AG04449 (cell line): ENCODE measurements at regions not wholly inside any gene's neighbourhood (a gene's known extent, or its start where the extent isn't known, plus 50 kb on each side); places are given as distances from the start of the nearest gene placed in this dataset.

ENCODE experiments used
- CTCF ChIA-PET: fragments of 350-600 bp; formaldehyde crosslinking; extraction: SDS; loops from one replicate; lab custom pipeline; 2021; ENCODE audit warnings: antibody characterized with exemption; lab: Yijun Ruan, JAX
- POLR2A ChIA-PET: fragments of 400-600, 350-600 bp; formaldehyde crosslinking; extraction: SDS; loops from one replicate; lab custom pipeline; 2020; ENCODE audit warnings: antibody characterized with exemption, inconsistent platforms; lab: Yijun Ruan, JAX
- DNase-seq: peaks from one replicate; pipeline ENCODE4 v3.0.0-alpha.2; 2010; ENCODE audit warnings: low read depth, low spot score
- H3K4me3 ChIP-seq: 2 replicates; pipeline ENCODE4 v1.5.1; 2011; ENCODE audit warnings: low read depth, mild to moderate bottlenecking, control low read depth, low read length
- CTCF ChIP-seq: IDR thresholded peaks from one replicate; pipeline ENCODE4 v1.5.1; 2011; ENCODE audit warnings: mild to moderate bottlenecking, moderate library complexity, low read length, control low read depth, inconsistent platforms; ENCODE audit not compliant: insufficient read depth; ENCODE audit errors: missing control alignments

DNA sequence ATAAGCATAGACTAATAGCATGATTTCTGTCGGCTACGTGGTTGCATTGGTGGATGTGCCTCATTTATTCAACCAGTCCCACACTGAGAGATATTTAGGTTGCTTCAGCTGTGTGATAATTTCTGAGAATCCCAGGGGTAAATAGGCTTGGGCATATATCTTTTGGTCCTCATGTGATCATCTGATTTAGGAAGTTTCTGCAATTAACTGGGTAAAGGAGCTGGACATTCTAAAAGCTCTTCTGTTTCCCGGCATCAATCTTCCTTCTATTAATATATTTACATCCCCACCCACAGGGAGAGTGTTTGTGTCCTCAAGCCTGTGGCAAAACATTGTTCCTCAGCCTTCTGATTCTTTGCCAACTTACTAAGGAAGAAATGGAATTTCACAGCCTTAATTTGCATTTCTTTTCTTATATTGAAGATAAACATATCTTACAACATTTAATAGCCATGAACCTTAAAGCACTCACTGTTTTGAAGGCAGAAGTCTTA lies 431.6 kb downstream of the RFC3 start:
- no peak overlapping the region for H3K4me3 ChIP-seq
- DNase-seq = no peak
- CTCF ChIA-PET = no interaction called here
- no peak for TF ChIP-seq CTCF
- POLR2A ChIA-PET = no interaction called here

GRCh38 chr13:34250151-34250670 lies 432.3 kb downstream of the RFC3 start:
- H3K4me3 ChIP-seq = no peak overlapping the region
- ChIA-PET POLR2A (interaction anchor here (0.6 kb wide), 1 partner anchor 43 kb away, joined by 3 read pairs; no protein-coding TSS in a partner anchor), CTCF (no interaction called here)
- no peak for DNase-seq
- TF ChIP-seq CTCF = no peak

DNA sequence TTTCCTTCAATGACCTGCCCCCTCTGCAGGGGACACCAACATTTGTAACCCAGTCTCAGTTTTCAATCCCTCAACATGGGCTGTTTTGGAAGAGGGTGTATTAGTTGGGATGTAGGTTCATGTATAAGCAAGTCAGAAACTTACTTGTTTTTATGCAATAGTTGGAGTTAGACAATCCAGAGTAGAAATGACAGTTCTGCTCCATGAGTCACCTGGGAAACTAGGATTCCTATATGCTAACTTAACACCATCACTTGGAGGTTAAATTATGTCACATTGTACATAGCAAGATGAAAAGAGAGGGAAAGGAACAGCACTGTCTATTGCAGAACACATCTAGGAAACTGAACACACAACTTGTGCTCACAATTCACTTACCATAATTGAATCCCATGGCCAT lies 436.4 kb downstream of the RFC3 start:
- ChIA-PET POLR2A (no interaction called here), CTCF (no interaction called here)
- no peak for DNase-seq
- no peak for TF ChIP-seq CTCF
- no peak overlapping the region for H3K4me3 ChIP-seq

- POLR2A ChIA-PET = no interaction called here
Measured at GRCh38 chr13:34255711-34256110, 437.8 kb downstream of the RFC3 start.

GRCh38 chr13:34256236-34256635 lies 438.3 kb downstream of the RFC3 start:
- DNase-seq = no peak
- no peak overlapping the region for H3K4me3 ChIP-seq
- CTCF ChIA-PET = no interaction called here
- no peak for TF ChIP-seq CTCF
- POLR2A ChIA-PET = no interaction called here

More at GRCh38 chr13:34255711-34256110, 437.8 kb downstream of the RFC3 start:
- TF ChIP-seq CTCF = no peak
- no peak for DNase-seq
- no peak overlapping the region for H3K4me3 ChIP-seq
- CTCF ChIA-PET = no interaction called here

- no peak overlapping the region for H3K4me3 ChIP-seq
- TF ChIP-seq CTCF = no peak
- POLR2A ChIA-PET = no interaction called here
- CTCF ChIA-PET = no interaction called here
- no peak for DNase-seq
Measured at GRCh38 chr13:34257966-34258365, 440.0 kb downstream of the RFC3 start.
